ENCODE measurements at regions not wholly inside any gene's neighbourhood (a gene's known extent, or its start where the extent isn't known, plus 50 kb on each side); places are given as distances from the start of the nearest gene placed in this dataset.

DNA sequence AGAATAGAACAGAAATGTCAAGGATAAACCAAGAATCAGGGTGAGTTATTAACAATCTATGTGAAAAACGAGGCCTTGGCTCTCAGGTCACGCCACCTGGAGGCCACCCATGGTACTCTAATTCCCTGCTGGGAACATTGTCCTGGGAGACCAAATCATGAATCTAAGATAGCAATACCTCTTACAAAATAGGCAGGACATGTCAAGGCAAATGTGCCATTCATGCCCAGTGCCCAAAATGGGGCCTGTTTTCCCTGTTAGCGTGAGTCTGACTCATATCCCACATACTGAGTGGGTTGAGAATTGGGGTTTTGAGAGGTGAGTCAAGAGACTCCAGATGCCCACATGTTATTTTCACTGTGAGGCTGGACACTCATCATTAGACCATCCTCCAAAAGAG is 380.8 kb downstream of the HHIPL2 start:
- TF ChIP-seq, protein P1, sequence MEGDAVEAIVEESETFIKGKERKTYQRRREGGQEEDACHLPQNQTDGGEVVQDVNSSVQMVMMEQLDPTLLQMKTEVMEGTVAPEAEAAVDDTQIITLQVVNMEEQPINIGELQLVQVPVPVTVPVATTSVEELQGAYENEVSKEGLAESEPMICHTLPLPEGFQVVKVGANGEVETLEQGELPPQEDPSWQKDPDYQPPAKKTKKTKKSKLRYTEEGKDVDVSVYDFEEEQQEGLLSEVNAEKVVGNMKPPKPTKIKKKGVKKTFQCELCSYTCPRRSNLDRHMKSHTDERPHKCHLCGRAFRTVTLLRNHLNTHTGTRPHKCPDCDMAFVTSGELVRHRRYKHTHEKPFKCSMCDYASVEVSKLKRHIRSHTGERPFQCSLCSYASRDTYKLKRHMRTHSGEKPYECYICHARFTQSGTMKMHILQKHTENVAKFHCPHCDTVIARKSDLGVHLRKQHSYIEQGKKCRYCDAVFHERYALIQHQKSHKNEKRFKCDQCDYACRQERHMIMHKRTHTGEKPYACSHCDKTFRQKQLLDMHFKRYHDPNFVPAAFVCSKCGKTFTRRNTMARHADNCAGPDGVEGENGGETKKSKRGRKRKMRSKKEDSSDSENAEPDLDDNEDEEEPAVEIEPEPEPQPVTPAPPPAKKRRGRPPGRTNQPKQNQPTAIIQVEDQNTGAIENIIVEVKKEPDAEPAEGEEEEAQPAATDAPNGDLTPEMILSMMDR (IDR thresholded peaks at IDR 0.05) = no peak
- ATAC-seq (ENCODE audit: low FRiP score) (no peak), DNase-seq (ENCODE audit: low spot score) (no peak)

DNA sequence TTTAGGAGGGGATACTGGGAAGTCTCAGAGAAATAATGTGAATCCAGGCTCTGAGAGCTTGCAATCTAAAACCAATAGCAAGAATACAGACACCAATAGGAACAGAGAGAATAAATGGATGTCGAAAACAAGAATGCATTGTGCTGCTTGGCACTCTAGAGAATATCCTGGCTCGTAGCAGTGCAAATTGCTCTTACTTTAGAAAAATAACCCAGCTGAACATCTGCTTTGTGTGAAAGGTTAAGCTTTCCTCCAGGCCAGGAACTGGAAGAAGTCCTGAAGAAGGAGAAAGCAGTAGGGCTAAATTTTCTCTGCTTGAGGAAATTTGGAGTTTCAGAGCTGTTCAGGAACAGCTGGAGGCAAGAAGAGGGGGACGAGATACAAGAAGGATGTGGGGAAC is 382.3 kb downstream of the HHIPL2 start:
- ATAC-seq (ENCODE audit: low FRiP score) = no peak
- TF ChIP-seq, protein P1 (IDR thresholded peaks at IDR 0.05) = no peak
- no peak for DNase-seq (ENCODE audit: low spot score)

DNA sequence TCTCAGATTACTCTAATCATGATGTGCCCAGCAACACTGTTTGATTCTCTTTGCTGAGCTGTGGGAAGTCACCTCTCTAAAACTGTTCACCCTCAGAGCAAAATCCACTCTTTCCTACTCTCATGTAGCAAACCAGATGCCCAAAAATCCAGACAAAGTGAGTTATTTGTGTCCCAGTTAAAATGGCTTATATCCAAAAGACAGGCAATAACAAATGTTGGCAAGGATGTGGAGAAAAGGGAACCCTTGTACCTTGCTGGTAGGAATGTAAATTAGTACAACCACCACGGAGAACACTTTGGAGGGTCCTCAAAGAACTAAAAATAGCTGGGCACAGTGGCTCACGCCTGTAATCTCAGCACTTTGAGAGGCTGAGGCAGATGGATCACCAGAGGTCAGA is 384.0 kb downstream of the HHIPL2 start:
- ATAC-seq (ENCODE audit: low FRiP score) (no peak), DNase-seq (ENCODE audit: low spot score) (no peak)
- TF ChIP-seq, protein P1 (IDR thresholded peaks at IDR 0.05) = no peak

DNA sequence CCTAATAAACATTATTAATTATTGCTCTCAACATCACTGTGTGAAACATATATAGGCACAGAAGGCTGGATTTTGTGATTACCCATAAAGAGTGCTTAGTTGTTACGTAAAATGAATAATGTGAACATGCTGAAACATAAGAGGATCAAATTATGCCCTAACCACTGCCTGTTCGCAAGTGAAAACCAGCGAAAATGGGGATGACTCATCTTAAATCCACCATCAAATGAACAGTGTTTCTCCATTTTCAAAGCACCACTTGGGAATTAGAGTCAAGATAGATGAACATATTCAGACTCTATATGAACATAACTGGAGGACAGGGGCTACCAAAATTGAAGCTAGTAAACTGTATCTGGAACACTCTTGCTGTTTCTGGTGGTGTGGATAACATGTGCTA is 386.2 kb downstream of the HHIPL2 start:
- TF ChIP-seq, protein P1 (IDR thresholded peaks at IDR 0.05) = no peak

DNA sequence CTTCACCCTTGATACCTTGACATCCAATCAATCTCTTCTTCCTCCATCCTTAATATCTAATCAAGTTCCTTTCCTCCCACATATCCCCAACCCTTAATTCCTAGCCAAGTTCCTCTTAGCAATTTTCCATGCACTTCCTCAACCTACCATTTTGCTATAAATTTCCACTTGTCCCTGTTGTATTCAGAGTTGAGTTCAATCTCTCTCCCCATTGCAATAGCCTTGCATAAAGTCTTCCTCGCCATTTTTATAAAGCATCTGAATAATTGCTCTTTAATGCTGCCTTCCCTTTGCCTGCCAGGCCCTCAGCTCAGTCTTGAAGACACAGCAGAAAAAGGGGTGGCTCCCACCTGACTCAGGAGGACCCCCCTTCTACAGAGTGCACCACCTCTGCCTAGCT is 390.3 kb downstream of the HHIPL2 start:
- TF ChIP-seq, protein P1 (IDR thresholded peaks at IDR 0.05) = no peak
- DNase-seq (ENCODE audit: low spot score) (no peak), ATAC-seq (ENCODE audit: low FRiP score) (no peak)

More for the DNA sequence above, 386.2 kb downstream of the HHIPL2 start:
- no peak for ATAC-seq (ENCODE audit: low FRiP score)
- no peak for DNase-seq (ENCODE audit: low spot score)

DNA sequence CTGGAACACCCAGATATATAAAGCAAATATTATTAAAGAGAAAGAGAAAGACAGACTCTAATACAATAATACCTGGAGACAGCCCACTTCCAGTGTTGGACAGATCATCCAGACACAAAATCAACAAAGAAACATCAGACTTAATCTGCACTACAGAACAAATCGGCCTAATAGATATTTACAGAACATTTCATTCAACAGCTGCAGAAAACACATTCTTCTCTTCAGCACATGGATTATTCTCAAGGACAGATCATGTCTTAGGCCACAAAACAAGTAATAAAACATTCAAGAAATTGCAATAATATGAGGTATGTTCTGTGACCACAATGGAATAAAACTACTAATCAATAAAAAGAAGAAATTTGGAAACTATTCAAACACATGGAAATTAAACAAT is 398.3 kb upstream of the DUSP10 start:
- DNase-seq (ENCODE audit: low spot score) (no peak), ATAC-seq (ENCODE audit: low FRiP score) (no peak)
- TF ChIP-seq, protein P1 (IDR thresholded peaks at IDR 0.05) = no peak

DNA sequence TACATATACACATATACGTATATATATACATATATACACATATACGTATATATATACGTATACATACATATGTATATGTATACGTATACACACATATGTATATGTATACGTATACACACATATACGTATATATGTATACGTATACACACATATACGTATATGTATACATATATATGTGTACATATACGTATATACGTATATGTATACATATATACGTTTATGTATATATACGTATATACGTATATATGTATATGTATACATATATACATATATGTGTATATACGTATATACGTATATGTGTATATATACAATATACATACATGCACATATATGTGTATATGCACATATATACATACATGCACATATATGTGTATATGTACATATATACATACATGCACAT is 396.2 kb upstream of the DUSP10 start:
- no peak for DNase-seq (ENCODE audit: low spot score)

More for the DNA sequence above, 396.2 kb upstream of the DUSP10 start:
- TF ChIP-seq, protein P1 (IDR thresholded peaks at IDR 0.05) = no peak
- ATAC-seq (ENCODE audit: low FRiP score) = no peak

Measured in omental fat pad (tissue), 3 donors.